CD4-positive, alpha-beta T cell treated with Interleukin-15 for 1 hour (primary cell): ENCODE measurements at regions not wholly inside any gene's neighbourhood (a gene's known extent, or its start where the extent isn't known, plus 50 kb on each side); places are given as distances from the start of the nearest gene placed in this dataset.
"Not testable (repeated sequence)": the region's sequence is repeated elsewhere in the genome, so short reads cannot be mapped to it uniquely, and the experiment has no call there.

Source experiments
- DNase-seq: peaks from one replicate; pipeline ENCODE4 v3.0.0-alpha.2; 2020

- DNase-seq: not testable (repeated sequence)
Observed at GRCh38 chr12:131293071-131294015, 339.6 kb downstream of the ADGRD1 start.

- DNase-seq: not testable (repeated sequence)
Observed at GRCh38 chr12:131294716-131295115, 341.0 kb downstream of the ADGRD1 start.

- not testable (repeated sequence) for DNase-seq
Observed at GRCh38 chr12:131295117-131295516, 341.4 kb downstream of the ADGRD1 start.

GRCh38 chr12:131295559-131295958 lies 341.9 kb downstream of the ADGRD1 start:
- DNase-seq: not testable (repeated sequence)

GRCh38 chr12:131296136-131296535 lies 342.4 kb downstream of the ADGRD1 start:
- DNase-seq: not testable (repeated sequence)

- not testable (repeated sequence) for DNase-seq
Observed at GRCh38 chr12:131296651-131297050, 342.9 kb downstream of the ADGRD1 start.

- not testable (repeated sequence) for DNase-seq
Observed at GRCh38 chr12:131298526-131299369, 345.0 kb downstream of the ADGRD1 start.

GRCh38 chr12:131299370-131299701 lies 345.6 kb downstream of the ADGRD1 start:
- not testable (repeated sequence) for DNase-seq

GRCh38 chr12:131303576-131303975 lies 349.9 kb downstream of the ADGRD1 start:
- DNase-seq: not testable (repeated sequence)

GRCh38 chr12:131304642-131305041 lies 350.9 kb downstream of the ADGRD1 start:
- DNase-seq: not testable (repeated sequence)

- no peak for DNase-seq
Observed at GRCh38 chr12:131309700-131310099, 356.0 kb downstream of the ADGRD1 start.

GRCh38 chr12:131310227-131310969 lies 356.7 kb downstream of the ADGRD1 start:
- not testable (repeated sequence) for DNase-seq

GRCh38 chr12:131311279-131311722 lies 357.6 kb downstream of the ADGRD1 start:
- DNase-seq: not testable (repeated sequence)

- no peak for DNase-seq
Observed at GRCh38 chr12:131311764-131312163, 358.1 kb downstream of the ADGRD1 start.

GRCh38 chr12:131312382-131312781 lies 358.7 kb downstream of the ADGRD1 start:
- DNase-seq: not testable (repeated sequence)

GRCh38 chr12:131312793-131313545 lies 359.3 kb downstream of the ADGRD1 start:
- DNase-seq: no peak

- no peak for DNase-seq
Observed at GRCh38 chr12:131313635-131314034, 359.9 kb downstream of the ADGRD1 start.

GRCh38 chr12:131314524-131315090 lies 360.9 kb downstream of the ADGRD1 start:
- no peak for DNase-seq

- no peak for DNase-seq
Observed at GRCh38 chr12:131315601-131316000, 361.9 kb downstream of the ADGRD1 start.

- DNase-seq: no peak
Observed at GRCh38 chr12:131316388-131316787, 362.7 kb downstream of the ADGRD1 start.

GRCh38 chr12:131318045-131318685 lies 364.5 kb downstream of the ADGRD1 start:
- DNase-seq: no peak
